Suprapubic skin (tissue), 3 donors: ENCODE measurements at regions not wholly inside any gene's neighbourhood (a gene's known extent, or its start where the extent isn't known, plus 50 kb on each side); places are given as distances from the start of the nearest gene placed in this dataset.

Source experiments
- CTCF ChIP-seq, 2 donors: fragments of 200-600 bp in 1 of 2; fragments of 450-650 bp in 1 of 2; sonication (generic) in 1 of 2; IDR thresholded peaks; one replicate each; pipeline ENCODE4 v1.5.1; 2016 to 2019; ENCODE audit warnings: antibody characterized with exemption in 2 of 2, mild to moderate bottlenecking in 1 of 2, moderate library complexity in 1 of 2
- EP300 ChIP-seq: sonication (generic); formaldehyde crosslinking; IDR thresholded peaks from one replicate; pipeline ENCODE4 v1.6.1; 2017; ENCODE audit warnings: antibody characterized with exemption
- POLR2A ChIP-seq, 2 donors: fragments of 450-650 bp; IDR thresholded peaks; one replicate each; pipeline ENCODE4 v1.6.1; 2017; ENCODE audit warnings: antibody characterized with exemption in 2 of 2, mild to moderate bottlenecking in 2 of 2, moderate library complexity in 2 of 2

GRCh38 chr7:25891591-25891990, 260.4 kb upstream of the NFE2L3 start:
- no peak for TF ChIP-seq POLR2A (IDR thresholded peaks at IDR 0.05)
- no peak for TF ChIP-seq CTCF (IDR thresholded peaks at IDR 0.05)
- no peak for TF ChIP-seq EP300
